DND-41 (cell line): ENCODE measurements at regions not wholly inside any gene's neighbourhood (a gene's known extent, or its start where the extent isn't known, plus 50 kb on each side); places are given as distances from the start of the nearest gene placed in this dataset.

ENCODE experiments used
- CTCF ChIP-seq: IDR thresholded peaks from 2 replicates; pipeline ENCODE4 v1.5.1; 2012; ENCODE audit warnings: borderline replicate concordance, low read length, moderate library complexity, mild to moderate bottlenecking; ENCODE audit not compliant: poor library complexity, severe bottlenecking; ENCODE audit errors: extremely low read depth
- EZH2 ChIP-seq: IDR thresholded peaks from 3 replicates; pipeline ENCODE4 v1.6.1; 2012; ENCODE audit warnings: borderline replicate concordance, low read depth, mild to moderate bottlenecking, moderate library complexity, low read length, inconsistent platforms; ENCODE audit not compliant: severe bottlenecking

GRCh38 chr4:170805352-170805751 lies 715.6 kb upstream of the AADAT start:
- TF ChIP-seq CTCF (no peak), EZH2 (no peak)
